HepG2 (cell line): ENCODE measurements at regions not wholly inside any gene's neighbourhood (a gene's known extent, or its start where the extent isn't known, plus 50 kb on each side); places are given as distances from the start of the nearest gene placed in this dataset.

ENCODE experiments used
- AHR ChIP-seq: IDR thresholded peaks from 2 replicates; pipeline ENCODE4 v1.6.1; 2018; ENCODE audit warnings: missing genetic modification reagents, missing compliant biosample characterization
- ARID3A ChIP-seq: IDR thresholded peaks from 2 replicates; pipeline ENCODE4 v1.6.1; 2012; ENCODE audit warnings: low read depth, low read length, improper control_type of control experiment
- ATF7-NPFF ChIP-seq: sonication (generic); formaldehyde crosslinking; IDR thresholded peaks from 2 replicates; pipeline ENCODE4 v1.8.1; 2023; ENCODE audit warnings: mild to moderate bottlenecking, low read depth, missing genetic modification reagents, moderate library complexity
- BRCA1 ChIP-seq: sonication (generic); formaldehyde crosslinking; IDR thresholded peaks from 2 replicates; pipeline ENCODE4 v1.4.0; 2020; ENCODE audit warnings: missing genetic modification reagents
- BRD4 ChIP-seq: sonication (generic); formaldehyde crosslinking; IDR thresholded peaks from 2 replicates; pipeline ENCODE4 v1.4.0; 2020; ENCODE audit warnings: missing genetic modification reagents
- CBX1 ChIP-seq: IDR thresholded peaks from one replicate; pipeline ENCODE4 v1.6.1; 2016; ENCODE audit warnings: antibody characterized with exemption, low read depth
- FOXA1 ChIP-seq, 2 experiments: fragments of 450-650 bp in 1 of 2; sonication (generic) in 1 of 2; formaldehyde crosslinking in 1 of 2; IDR thresholded peaks; 2 replicates each; pipeline versions ENCODE4 v1.4.0 to v1.6.1; 2016 to 2020; ENCODE audit warnings: missing genetic modification reagents in 1 of 2
- KLF16 ChIP-seq, 2 experiments: sonication (generic) in 1 of 2; formaldehyde crosslinking in 1 of 2; IDR thresholded peaks; 2 replicates each; pipeline versions ENCODE4 v1.6.1 to v1.8.0; 2016 to 2023; ENCODE audit warnings: missing genetic modification reagents in 2 of 2, missing compliant biosample characterization in 1 of 2
- MTA1 ChIP-seq: sonication (generic); formaldehyde crosslinking; IDR thresholded peaks from 2 replicates; pipeline ENCODE4 v1.4.0; 2020; ENCODE audit warnings: missing genetic modification reagents, mild to moderate bottlenecking, borderline replicate concordance
- MXD4 ChIP-seq: IDR thresholded peaks from 2 replicates; pipeline ENCODE4 v1.6.1; 2016; ENCODE audit warnings: mild to moderate bottlenecking, missing biosample characterization, missing genetic modification reagents
- MYC ChIP-seq: sonication (generic); formaldehyde crosslinking; IDR thresholded peaks from 2 replicates; pipeline ENCODE4 v1.9.0; 2021; ENCODE audit warnings: missing genetic modification reagents, borderline replicate concordance
- NFE2L1 ChIP-seq: sonication (generic); formaldehyde crosslinking; IDR thresholded peaks from 2 replicates; pipeline ENCODE4 v1.4.0; 2020; ENCODE audit warnings: missing genetic modification reagents, mild to moderate bottlenecking, borderline replicate concordance
- NFE2L2 ChIP-seq: fragments of 150-350 bp; IDR thresholded peaks from 2 replicates; pipeline ENCODE4 v1.6.1; 2014; ENCODE audit warnings: low read length
- NR0B2 ChIP-seq: sonication (generic); formaldehyde crosslinking; IDR thresholded peaks from 2 replicates; pipeline ENCODE4 v1.4.0; 2020; ENCODE audit warnings: mild to moderate bottlenecking, missing genetic modification reagents
- NR1H2 ChIP-seq: sonication (generic); formaldehyde crosslinking; IDR thresholded peaks from 2 replicates; pipeline ENCODE4 v1.8.1; 2022; ENCODE audit warnings: low read depth, missing genetic modification reagents, borderline replicate concordance
- PTBP1 ChIP-seq: fragments of 200-400 bp; formaldehyde crosslinking; IDR thresholded peaks from 2 replicates; pipeline ENCODE4 v1.6.1; 2018; ENCODE audit warnings: low read length, low read depth; ENCODE audit not compliant: poor library complexity, severe bottlenecking
- SMAD3 ChIP-seq: sonication (generic); formaldehyde crosslinking; IDR thresholded peaks from 2 replicates; pipeline ENCODE4 v1.4.0; 2020; ENCODE audit warnings: missing genetic modification reagents
- TSC22D2 ChIP-seq: sonication (generic); formaldehyde crosslinking; IDR thresholded peaks from 2 replicates; pipeline ENCODE4 v1.5.1; 2020; ENCODE audit warnings: missing genetic modification reagents, mild to moderate bottlenecking, borderline replicate concordance
- ZBTB33 ChIP-seq: sonication (generic); formaldehyde crosslinking; IDR thresholded peaks from 2 replicates; pipeline ENCODE4 v1.4.0; 2020; ENCODE audit warnings: missing genetic modification reagents
- ZNF660 ChIP-seq: sonication (generic); formaldehyde crosslinking; IDR thresholded peaks from 2 replicates; pipeline ENCODE4 v1.5.1; 2020; ENCODE audit warnings: mild to moderate bottlenecking, low read depth, missing genetic modification reagents, borderline replicate concordance
- ZNF891 ChIP-seq: sonication (generic); formaldehyde crosslinking; IDR thresholded peaks from 2 replicates; pipeline ENCODE4 v1.5.0; 2020; ENCODE audit warnings: mild to moderate bottlenecking, missing genetic modification reagents
- TF ChIP-seq, protein P1 (sequence below): sonication (generic); formaldehyde crosslinking; IDR thresholded peaks from 2 replicates; pipeline ENCODE4 v1.5.0; 2020; ENCODE audit warnings: missing genetic modification reagents

GRCh38 chr15:53193149-53193548, 403.0 kb upstream of the ONECUT1 start (continued):
- TF ChIP-seq AHR (CRISPR knock-in tag) (no peak), MXD4 (CRISPR knock-in tag) (no peak), BRCA1 (CRISPR knock-in tag) (peak; percentile 72; the same call in 1 of the 2 replicates), NR1H2 (no peak), ATF7-NPFF (CRISPR knock-in tag) (no peak), PTBP1 (no peak), TSC22D2 (peak; percentile 86; the same call in 1 of the 2 replicates), ZNF660 (CRISPR knock-in tag) (no peak), KLF16 (CRISPR knock-in tag; IDR thresholded peaks at IDR 0.05) (peak in 1 of 2 experiments; percentile 80; a peak in 2 of 4 replicates), ZBTB33 (CRISPR knock-in tag) (no peak), MYC (no peak), CBX1 (no peak), MTA1 (CRISPR knock-in tag) (no peak), NR0B2 (CRISPR knock-in tag) (no peak), SMAD3 (CRISPR knock-in tag) (peak; percentile 73; the same call in 1 of the 2 replicates), ZNF891 (CRISPR knock-in tag) (no peak), BRD4 (CRISPR knock-in tag) (no peak), NFE2L2 (no peak), NFE2L1 (CRISPR knock-in tag) (no peak), FOXA1 (IDR thresholded peaks at IDR 0.05) (no peak), FOXA1 (CRISPR knock-in tag; IDR thresholded peaks at IDR 0.05) (no peak), ARID3A (no peak)
- TF ChIP-seq, protein P1, sequence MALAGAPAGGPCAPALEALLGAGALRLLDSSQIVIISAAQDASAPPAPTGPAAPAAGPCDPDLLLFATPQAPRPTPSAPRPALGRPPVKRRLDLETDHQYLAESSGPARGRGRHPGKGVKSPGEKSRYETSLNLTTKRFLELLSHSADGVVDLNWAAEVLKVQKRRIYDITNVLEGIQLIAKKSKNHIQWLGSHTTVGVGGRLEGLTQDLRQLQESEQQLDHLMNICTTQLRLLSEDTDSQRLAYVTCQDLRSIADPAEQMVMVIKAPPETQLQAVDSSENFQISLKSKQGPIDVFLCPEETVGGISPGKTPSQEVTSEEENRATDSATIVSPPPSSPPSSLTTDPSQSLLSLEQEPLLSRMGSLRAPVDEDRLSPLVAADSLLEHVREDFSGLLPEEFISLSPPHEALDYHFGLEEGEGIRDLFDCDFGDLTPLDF, result no peak
